ENCODE measurements at regions not wholly inside any gene's neighbourhood (a gene's known extent, or its start where the extent isn't known, plus 50 kb on each side); places are given as distances from the start of the nearest gene placed in this dataset.

DNA sequence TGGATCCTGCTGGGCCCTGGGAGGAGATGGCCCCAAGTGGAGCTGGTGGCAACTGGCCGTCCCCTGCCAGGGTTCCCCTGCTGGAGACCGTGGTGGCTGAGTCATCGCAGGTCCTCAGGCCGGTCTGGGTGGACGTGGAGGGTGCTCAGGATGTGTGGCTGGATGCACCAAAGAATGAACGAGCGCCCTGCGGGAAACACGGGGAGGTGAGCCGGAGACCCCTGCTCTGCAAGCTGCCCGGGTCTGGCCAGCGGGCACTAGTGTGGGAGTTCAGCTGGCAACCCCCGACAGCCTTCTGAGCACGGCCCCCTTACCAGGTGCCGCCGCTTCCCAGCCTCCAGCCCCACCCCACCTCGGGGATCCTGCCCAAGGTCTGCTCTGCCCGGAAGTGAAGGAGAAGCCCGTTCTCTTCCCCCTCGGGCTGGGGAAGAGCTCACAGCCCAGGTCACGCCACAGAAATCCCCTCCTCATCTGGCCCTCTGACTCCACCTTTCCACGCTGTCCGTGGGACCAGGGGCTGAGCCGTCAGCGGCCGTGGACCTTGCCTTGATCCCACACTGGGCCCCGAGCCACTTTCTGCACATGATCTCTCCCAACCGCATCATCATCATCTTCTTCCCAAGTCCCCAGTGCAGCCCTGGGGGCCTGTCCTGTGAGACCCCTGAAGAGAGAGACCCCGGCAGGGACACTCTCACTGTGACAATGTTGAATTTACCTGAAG, 165.5 kb downstream of the KIF26A start:
- no peak overlapping the region for H3K4me3 ChIP-seq (ENCODE audit: low read depth in 1 of 3, low read length in 3 of 3)
- no peak for DNase-seq (ENCODE audit: low spot score)
- no peaks in the 10 kb centered on the region for H3K9me3 ChIP-seq (ENCODE audit: control insufficient read depth in 4 of 4, low read length in 3 of 4)
- H3K27me3 ChIP-seq (ENCODE audit: control insufficient read depth in 4 of 4, insufficient read depth in 4 of 4, low read length in 3 of 4): no peaks in the 10 kb centered on the region
- no peak overlapping the region for H3K27ac ChIP-seq (ENCODE audit: low read depth in 1 of 2, low read length in 2 of 2)
- no peak overlapping the region for H3K9ac ChIP-seq (ENCODE audit: low read depth in 1 of 2, low read length in 2 of 2)
- WGBS: 85% methylated on average over 29 of the region's 29 CpGs
- no peaks in the 10 kb centered on the region for H3K4me1 ChIP-seq (ENCODE audit: control insufficient read depth in 4 of 4, insufficient read depth in 4 of 4, low read length in 3 of 4)
- TF ChIP-seq SP1 (IDR thresholded peaks at IDR 0.05): no peak
- no peak for TF ChIP-seq RXRA (IDR thresholded peaks at IDR 0.05)
- TF ChIP-seq HNF4A (conservative IDR thresholded peaks at IDR 0.05): no peak
- TF ChIP-seq, protein P1, sequence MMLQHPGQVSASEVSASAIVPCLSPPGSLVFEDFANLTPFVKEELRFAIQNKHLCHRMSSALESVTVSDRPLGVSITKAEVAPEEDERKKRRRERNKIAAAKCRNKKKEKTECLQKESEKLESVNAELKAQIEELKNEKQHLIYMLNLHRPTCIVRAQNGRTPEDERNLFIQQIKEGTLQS (IDR thresholded peaks at IDR 0.05): no peak
- H3K36me3 ChIP-seq (ENCODE audit: control insufficient read depth in 4 of 4, insufficient read depth in 3 of 4, low read depth in 1 of 4, low read length in 3 of 4): no peaks in the 10 kb centered on the region

DNA sequence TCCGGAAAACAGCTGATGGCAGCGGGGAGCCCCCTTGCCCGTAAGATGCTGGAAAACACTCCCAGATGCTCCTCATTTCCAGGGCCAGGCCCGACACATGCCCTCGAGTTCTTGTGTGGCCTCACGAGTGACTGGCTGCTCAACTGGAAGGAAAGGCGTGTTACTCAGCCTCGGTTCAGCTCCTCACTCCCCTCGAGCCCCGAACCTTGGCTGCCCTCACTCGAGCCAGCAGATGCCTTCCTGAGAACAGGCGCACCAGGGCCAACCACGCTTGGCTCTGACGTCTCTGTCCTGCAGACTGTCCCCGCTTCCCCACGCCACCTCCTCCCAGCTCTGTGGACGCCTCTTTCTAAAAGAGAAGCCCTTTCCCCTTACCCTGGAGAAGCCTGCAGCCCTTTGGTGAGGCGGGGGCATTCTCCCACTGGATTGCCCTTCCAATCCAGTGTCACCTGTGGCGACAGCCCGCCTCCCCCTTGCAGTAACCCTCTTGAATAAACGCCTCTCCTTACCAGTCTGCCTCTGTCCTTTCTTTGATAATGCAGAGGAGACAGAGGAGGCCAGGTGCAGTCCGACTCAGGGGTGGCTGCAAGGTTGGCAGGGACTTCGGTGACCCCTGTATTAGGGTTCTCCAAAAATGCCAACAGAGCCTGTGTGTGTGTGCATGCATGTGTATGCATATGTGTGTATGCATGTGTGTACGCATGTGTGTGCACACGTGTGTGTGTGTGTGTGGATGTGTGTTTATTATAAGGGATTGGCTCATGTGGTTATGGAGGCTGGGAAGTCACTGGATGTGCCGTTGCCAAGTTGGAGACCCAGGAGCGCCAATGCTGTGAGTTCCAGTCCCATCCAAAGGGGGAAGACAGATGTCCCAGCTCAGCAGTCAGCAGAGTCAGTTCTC, 166.3 kb downstream of the KIF26A start:
- 82% methylated on average over 27 of the region's 27 CpGs for WGBS
- no peaks in the 10 kb centered on the region for H3K36me3 ChIP-seq (ENCODE audit: control insufficient read depth in 4 of 4, insufficient read depth in 3 of 4, low read depth in 1 of 4, low read length in 3 of 4)
- H3K9me3 ChIP-seq (ENCODE audit: control insufficient read depth in 4 of 4, low read length in 3 of 4): no peaks in the 10 kb centered on the region
- H3K27ac ChIP-seq (ENCODE audit: low read depth in 1 of 2, low read length in 2 of 2): no peak overlapping the region
- H3K4me1 ChIP-seq (ENCODE audit: control insufficient read depth in 4 of 4, insufficient read depth in 4 of 4, low read length in 3 of 4): no peaks in the 10 kb centered on the region
- H3K9ac ChIP-seq (ENCODE audit: low read depth in 1 of 2, low read length in 2 of 2): no peak overlapping the region
- TF ChIP-seq, protein P2, sequence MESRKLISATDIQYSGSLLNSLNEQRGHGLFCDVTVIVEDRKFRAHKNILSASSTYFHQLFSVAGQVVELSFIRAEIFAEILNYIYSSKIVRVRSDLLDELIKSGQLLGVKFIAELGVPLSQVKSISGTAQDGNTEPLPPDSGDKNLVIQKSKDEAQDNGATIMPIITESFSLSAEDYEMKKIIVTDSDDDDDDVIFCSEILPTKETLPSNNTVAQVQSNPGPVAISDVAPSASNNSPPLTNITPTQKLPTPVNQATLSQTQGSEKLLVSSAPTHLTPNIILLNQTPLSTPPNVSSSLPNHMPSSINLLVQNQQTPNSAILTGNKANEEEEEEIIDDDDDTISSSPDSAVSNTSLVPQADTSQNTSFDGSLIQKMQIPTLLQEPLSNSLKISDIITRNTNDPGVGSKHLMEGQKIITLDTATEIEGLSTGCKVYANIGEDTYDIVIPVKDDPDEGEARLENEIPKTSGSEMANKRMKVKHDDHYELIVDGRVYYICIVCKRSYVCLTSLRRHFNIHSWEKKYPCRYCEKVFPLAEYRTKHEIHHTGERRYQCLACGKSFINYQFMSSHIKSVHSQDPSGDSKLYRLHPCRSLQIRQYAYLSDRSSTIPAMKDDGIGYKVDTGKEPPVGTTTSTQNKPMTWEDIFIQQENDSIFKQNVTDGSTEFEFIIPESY (IDR thresholded peaks at IDR 0.05): no peak
- TF ChIP-seq GABPA (IDR thresholded peaks at IDR 0.05 in 1 of 2, conservative IDR thresholded peaks at IDR 0.05 in 1 of 2) (no peak), YY1 (IDR thresholded peaks at IDR 0.05) (no peak), SP1 (IDR thresholded peaks at IDR 0.05) (no peak), RAD21 (IDR thresholded peaks at IDR 0.05) (no peak), FOXA1 (IDR thresholded peaks at IDR 0.05) (no peak), HNF4A (conservative IDR thresholded peaks at IDR 0.05) (no peak), JUND (IDR thresholded peaks at IDR 0.05) (no peak), EGR1 (IDR thresholded peaks at IDR 0.05; ENCODE audit: low read depth in 2 of 2) (no peak), RXRA (IDR thresholded peaks at IDR 0.05) (no peak), REST (IDR thresholded peaks at IDR 0.05) (no peak), TAF1 (conservative IDR thresholded peaks at IDR 0.05) (no peak)
- TF ChIP-seq, protein P1 (IDR thresholded peaks at IDR 0.05): no peak
- no peaks in the 10 kb centered on the region for H3K27me3 ChIP-seq (ENCODE audit: control insufficient read depth in 4 of 4, insufficient read depth in 4 of 4, low read length in 3 of 4)
- DNase-seq (ENCODE audit: low spot score): no peak
- no peak overlapping the region for H3K4me3 ChIP-seq (ENCODE audit: low read depth in 1 of 3, low read length in 3 of 3)
